ENCODE measurements at regions not wholly inside any gene's neighbourhood (a gene's known extent, or its start where the extent isn't known, plus 50 kb on each side); places are given as distances from the start of the nearest gene placed in this dataset.

DNA sequence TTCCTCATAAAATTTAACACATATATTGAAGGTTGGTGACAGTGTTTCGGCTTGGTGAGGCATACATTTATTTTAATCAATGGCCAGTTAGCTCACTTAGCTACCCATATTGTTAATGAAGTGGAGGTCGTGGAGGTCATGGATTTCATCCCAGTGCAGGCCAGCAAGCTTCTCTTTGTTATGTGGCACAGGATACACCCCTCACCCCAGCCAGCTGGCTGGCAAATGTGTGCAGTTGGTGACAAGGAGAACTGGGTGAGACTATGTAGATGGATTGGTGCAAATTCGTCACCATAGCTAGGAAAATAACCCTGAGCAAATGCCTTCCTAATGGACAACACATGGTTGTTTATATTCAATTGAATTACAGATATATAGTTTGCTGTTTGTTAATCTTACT is 50.5 kb upstream of the FOXP2 start:
- Mint-ChIP-seq H3K9me3 (no peaks in the 10 kb centered on the region), H3K4me3 (no peak overlapping the region), H3K27ac (no peak overlapping the region), H3K27me3 (no peaks in the 10 kb centered on the region), H3K36me3 (no peaks in the 10 kb centered on the region), H3K4me1 (ENCODE audit: unreplicated experiment) (no peaks in the 10 kb centered on the region)
- no peak for DNase-seq (ENCODE audit: extremely low spot score, unreplicated experiment)
- TF ChIP-seq, protein P1, sequence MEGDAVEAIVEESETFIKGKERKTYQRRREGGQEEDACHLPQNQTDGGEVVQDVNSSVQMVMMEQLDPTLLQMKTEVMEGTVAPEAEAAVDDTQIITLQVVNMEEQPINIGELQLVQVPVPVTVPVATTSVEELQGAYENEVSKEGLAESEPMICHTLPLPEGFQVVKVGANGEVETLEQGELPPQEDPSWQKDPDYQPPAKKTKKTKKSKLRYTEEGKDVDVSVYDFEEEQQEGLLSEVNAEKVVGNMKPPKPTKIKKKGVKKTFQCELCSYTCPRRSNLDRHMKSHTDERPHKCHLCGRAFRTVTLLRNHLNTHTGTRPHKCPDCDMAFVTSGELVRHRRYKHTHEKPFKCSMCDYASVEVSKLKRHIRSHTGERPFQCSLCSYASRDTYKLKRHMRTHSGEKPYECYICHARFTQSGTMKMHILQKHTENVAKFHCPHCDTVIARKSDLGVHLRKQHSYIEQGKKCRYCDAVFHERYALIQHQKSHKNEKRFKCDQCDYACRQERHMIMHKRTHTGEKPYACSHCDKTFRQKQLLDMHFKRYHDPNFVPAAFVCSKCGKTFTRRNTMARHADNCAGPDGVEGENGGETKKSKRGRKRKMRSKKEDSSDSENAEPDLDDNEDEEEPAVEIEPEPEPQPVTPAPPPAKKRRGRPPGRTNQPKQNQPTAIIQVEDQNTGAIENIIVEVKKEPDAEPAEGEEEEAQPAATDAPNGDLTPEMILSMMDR (conservative IDR thresholded peaks at IDR 0.05) = no peak

DNA sequence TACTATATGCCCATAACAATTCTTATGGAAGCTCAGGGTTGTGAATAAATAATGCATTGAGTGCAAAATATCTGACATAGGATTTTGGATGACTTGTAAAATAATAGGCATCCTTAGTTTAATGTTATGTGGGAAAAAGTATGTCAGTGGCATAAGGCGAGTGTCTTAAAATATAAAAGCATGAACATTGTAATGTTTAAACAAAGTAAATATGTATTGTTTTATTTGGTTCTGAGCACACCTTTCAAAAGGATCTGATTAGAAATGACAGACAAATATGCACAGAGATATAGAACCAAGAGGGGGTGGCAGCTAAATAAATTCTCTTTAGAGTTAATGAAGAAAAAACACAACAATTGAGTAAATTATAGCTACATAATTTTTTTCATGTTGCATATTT is 51.3 kb upstream of the FOXP2 start:
- Mint-ChIP-seq H3K36me3 (peaks cover 3% of the 10 kb centered on the region), H3K27ac (no peak overlapping the region), H3K4me3 (no peak overlapping the region), H3K4me1 (ENCODE audit: unreplicated experiment) (no peaks in the 10 kb centered on the region), H3K27me3 (no peaks in the 10 kb centered on the region), H3K9me3 (peaks cover 3% of the 10 kb centered on the region)
- no peak for DNase-seq (ENCODE audit: extremely low spot score, unreplicated experiment)
- TF ChIP-seq, protein P1 (conservative IDR thresholded peaks at IDR 0.05) = no peak

GRCh38 chr7:114358911-114359310 is 55.7 kb upstream of the FOXP2 start:
- Mint-ChIP-seq H3K9me3 (peaks cover 3% of the 10 kb centered on the region), H3K36me3 (peaks cover 3% of the 10 kb centered on the region), H3K4me1 (ENCODE audit: unreplicated experiment) (no peaks in the 10 kb centered on the region), H3K27ac (no peak overlapping the region), H3K27me3 (no peaks in the 10 kb centered on the region), H3K4me3 (no peak overlapping the region)
- DNase-seq (ENCODE audit: extremely low spot score, unreplicated experiment) = no peak
- TF ChIP-seq, protein P1 (conservative IDR thresholded peaks at IDR 0.05) = no peak

DNA sequence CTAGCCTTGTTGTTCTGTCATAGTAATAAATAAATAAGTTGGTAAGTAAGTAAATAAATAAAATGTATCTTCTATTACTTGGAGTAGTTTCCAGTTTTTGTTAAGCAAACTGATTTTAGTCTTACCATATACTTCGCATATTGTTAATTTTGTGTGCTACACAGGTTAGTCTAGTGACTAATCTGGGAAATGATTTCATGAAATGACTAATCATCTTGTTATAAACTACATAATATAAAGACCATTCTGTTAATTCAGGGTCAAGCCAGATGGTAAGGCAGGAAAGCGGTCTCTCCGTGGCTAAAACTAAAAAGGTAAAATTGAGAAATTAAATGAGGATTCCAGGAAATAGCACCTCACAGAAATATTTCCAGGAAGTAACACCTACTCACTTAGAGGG is 58.5 kb upstream of the FOXP2 start:
- no peak overlapping the region for H3K27ac Mint-ChIP-seq
- no peaks in the 10 kb centered on the region for H3K27me3 Mint-ChIP-seq
- H3K9me3 Mint-ChIP-seq = peaks cover 3% of the 10 kb centered on the region
- no peak overlapping the region for H3K4me3 Mint-ChIP-seq
- no peaks in the 10 kb centered on the region for H3K4me1 Mint-ChIP-seq (ENCODE audit: unreplicated experiment)
- H3K36me3 Mint-ChIP-seq = peaks cover 3% of the 10 kb centered on the region
- DNase-seq (ENCODE audit: extremely low spot score, unreplicated experiment) = no peak
- TF ChIP-seq, protein P1 (conservative IDR thresholded peaks at IDR 0.05) = no peak

DNA sequence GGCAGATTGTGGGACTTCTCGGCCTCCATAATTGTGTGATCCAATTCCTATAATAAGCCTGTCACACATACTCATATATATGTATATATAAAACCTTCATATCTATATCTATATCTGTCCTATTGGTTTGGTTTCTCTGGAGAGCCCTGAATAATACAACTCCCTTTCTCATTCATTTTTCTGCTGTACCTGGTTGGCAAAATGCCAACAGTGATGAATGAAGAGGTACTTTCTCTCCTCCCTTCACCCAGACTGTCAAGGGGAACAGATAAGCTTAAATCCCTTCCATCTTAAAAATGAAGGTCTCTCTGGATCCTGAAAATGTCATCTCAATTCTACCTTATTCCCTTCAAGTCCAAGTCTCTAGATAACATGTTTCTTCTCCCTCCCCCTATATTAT is 60.3 kb upstream of the FOXP2 start:
- Mint-ChIP-seq H3K4me1 (ENCODE audit: unreplicated experiment) (no peaks in the 10 kb centered on the region), H3K27ac (no peak overlapping the region), H3K9me3 (peaks cover 3% of the 10 kb centered on the region), H3K36me3 (peaks cover 3% of the 10 kb centered on the region), H3K4me3 (no peak overlapping the region), H3K27me3 (no peaks in the 10 kb centered on the region)
- TF ChIP-seq, protein P1 (conservative IDR thresholded peaks at IDR 0.05) = no peak
- DNase-seq (ENCODE audit: extremely low spot score, unreplicated experiment) = no peak

DNA sequence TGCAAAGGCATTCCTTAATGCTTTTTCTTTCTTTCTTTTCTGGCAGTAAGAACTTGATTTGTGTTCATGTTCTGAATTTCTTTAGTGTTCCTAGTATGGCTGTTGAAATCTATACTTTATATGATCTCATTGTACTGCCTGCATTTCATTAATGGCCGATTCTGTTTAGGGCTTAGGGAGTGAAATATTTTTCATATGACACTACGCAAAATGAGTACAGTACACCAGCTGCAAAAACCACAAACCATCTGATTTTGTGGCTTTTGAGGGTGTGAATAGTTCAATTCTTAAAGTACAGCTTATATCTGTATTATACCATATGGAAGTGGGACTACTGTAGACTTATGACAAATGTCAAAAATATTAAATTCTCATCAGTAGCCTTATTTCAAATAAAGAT is 69.1 kb upstream of the FOXP2 start:
- TF ChIP-seq, protein P1 (conservative IDR thresholded peaks at IDR 0.05) = no peak
- Mint-ChIP-seq H3K27me3 (no peaks in the 10 kb centered on the region), H3K36me3 (no peaks in the 10 kb centered on the region), H3K27ac (no peak overlapping the region), H3K9me3 (no peaks in the 10 kb centered on the region), H3K4me3 (no peak overlapping the region), H3K4me1 (ENCODE audit: unreplicated experiment) (no peaks in the 10 kb centered on the region)
- DNase-seq (ENCODE audit: extremely low spot score, unreplicated experiment) = no peak

All from type B pancreatic cell (in vitro differentiated cells).